PC-3 (cell line): ENCODE measurements at regions not wholly inside any gene's neighbourhood (a gene's known extent, or its start where the extent isn't known, plus 50 kb on each side); places are given as distances from the start of the nearest gene placed in this dataset.

Experiments
- ATAC-seq: fragments of 200-7000 bp; cut with Tn5 transposase; 2 replicates; pipeline ENCODE4 v1.9.1; 2020; ENCODE audit warnings: mild to moderate bottlenecking, moderate library complexity
- BruUV-seq: library from RNA; stranded (reverse); fragments of 400-500 nt; replicated peaks from 2 replicates; lab custom pipeline; 2021; lab: Mats Ljungman, UMichigan
- CTCF ChIA-PET: fragments of 300-600 bp; sonication (Branson Sonifier 250); formaldehyde crosslinking; loops from one replicate; lab custom pipeline; 2022; ENCODE audit warnings: antibody characterized with exemption; lab: Charles Lee
- POLR2A ChIA-PET: fragments of 300-600 bp; sonication (Branson Sonifier 250); formaldehyde crosslinking; loops from one replicate; lab custom pipeline; 2022; ENCODE audit warnings: antibody characterized with exemption; ENCODE audit not compliant: unreplicated experiment; lab: Charles Lee
- DNase-seq: peaks from one replicate; pipeline ENCODE4 v3.0.0-alpha.2; 2015
- H2AFZ ChIP-seq: fragments of 300-600 bp; sonication (generic); 2 replicates; pipeline ENCODE4 v1.6.0; 2016; ENCODE audit warnings: antibody characterized with exemption, low read length
- H3F3A ChIP-seq: fragments of 300-600 bp; sonication (generic); one replicate; pipeline ENCODE4 v1.6.0; 2017; ENCODE audit warnings: antibody characterized with exemption, low read length, control low read depth, mild to moderate bottlenecking; ENCODE audit not compliant: unreplicated experiment
- H3K27ac ChIP-seq: fragments of 300-600 bp; sonication (generic); 2 replicates; pipeline ENCODE4 v1.5.1; 2016; ENCODE audit warnings: mild to moderate bottlenecking, low read length
- H3K27me3 ChIP-seq: fragments of 300-600 bp; sonication (generic); 2 replicates; pipeline ENCODE4 v1.6.1; 2016; ENCODE audit warnings: low read length, mixed read lengths
- H3K36me3 ChIP-seq: fragments of 300-600 bp; sonication (generic); 2 replicates; pipeline ENCODE4 v1.6.1; 2016; ENCODE audit warnings: low read depth, mixed run types, low read length, mixed read lengths
- H3K4me1 ChIP-seq: fragments of 300-600 bp; sonication (generic); 2 replicates; pipeline ENCODE4 v1.5.1; 2016; ENCODE audit warnings: low read length; ENCODE audit not compliant: insufficient read depth
- H3K4me2 ChIP-seq: fragments of 300-600 bp; sonication (generic); 2 replicates; pipeline ENCODE4 v1.6.0; 2016; ENCODE audit warnings: low read length
- H3K4me3 ChIP-seq: fragments of 300-600 bp; sonication (generic); 2 replicates; pipeline ENCODE4 v1.5.1; 2016; ENCODE audit warnings: mild to moderate bottlenecking, low read length, mixed read lengths
- H3K79me2 ChIP-seq: fragments of 300-600 bp; sonication (generic); 2 replicates; pipeline ENCODE4 v1.6.1; 2017; ENCODE audit warnings: low read length, mixed read lengths
- H3K9ac ChIP-seq: fragments of 300-600 bp; sonication (generic); 2 replicates; pipeline ENCODE4 v1.6.0; 2016; ENCODE audit warnings: mild to moderate bottlenecking, low read length
- H3K9me2 ChIP-seq: fragments of 300-600 bp; sonication (generic); replicated peaks from 2 replicates; pipeline ENCODE4 v1.6.1; 2016; ENCODE audit warnings: mixed run types, low read length, mixed read lengths
- H3K9me3 ChIP-seq: fragments of 300-600 bp; sonication (generic); 2 replicates; pipeline ENCODE4 v1.6.1; 2016; ENCODE audit warnings: low read length, mixed read lengths
- H4K20me1 ChIP-seq: fragments of 300-600 bp; sonication (generic); 2 replicates; pipeline ENCODE4 v1.6.1; 2016; ENCODE audit warnings: low read length, mixed read lengths
- EZH2 ChIP-seq: fragments of 300-600 bp; sonication (generic); IDR thresholded peaks from one replicate; pipeline ENCODE4 v1.6.1; 2017; ENCODE audit warnings: antibody characterized with exemption, mild to moderate bottlenecking, low read length; ENCODE audit not compliant: unreplicated experiment
- EZH2phosphoT487 ChIP-seq: fragments of 300-600 bp; sonication (generic); IDR thresholded peaks from 2 replicates; pipeline ENCODE4 v1.6.1; 2018; ENCODE audit warnings: mild to moderate bottlenecking, antibody characterized with exemption, low read length, borderline replicate concordance
- intact Hi-C: fragments of 100-400 bp; cut with micrococcal nuclease; formaldehyde crosslinking; loops from 2 replicates; pipeline ENCODE4 v1.9.0; 2023
- TF ChIP-seq, protein P1 (sequence below): fragments of 300-600 bp; sonication (generic); conservative IDR thresholded peaks from 2 replicates; pipeline ENCODE4 v1.5.1; 2017; ENCODE audit warnings: antibody characterized with exemption, low read depth, mild to moderate bottlenecking, low read length

GRCh38 chr1:194917769-194918168 is 1690.5 kb downstream of the KCNT2 start:
- CTCF ChIA-PET: no interaction called here
- no peak overlapping the region for H3K27ac ChIP-seq
- H3K4me3 ChIP-seq: no peak overlapping the region
- H3K4me1 ChIP-seq: no peaks in the 10 kb centered on the region
- H3K9me2 ChIP-seq: no peaks in the 10 kb centered on the region
- no peaks in the 10 kb centered on the region for H3K27me3 ChIP-seq
- H3F3A ChIP-seq: no peaks in the 10 kb centered on the region
- TF ChIP-seq EZH2 (no peak), EZH2phosphoT487 (no peak)
- TF ChIP-seq, protein P1, sequence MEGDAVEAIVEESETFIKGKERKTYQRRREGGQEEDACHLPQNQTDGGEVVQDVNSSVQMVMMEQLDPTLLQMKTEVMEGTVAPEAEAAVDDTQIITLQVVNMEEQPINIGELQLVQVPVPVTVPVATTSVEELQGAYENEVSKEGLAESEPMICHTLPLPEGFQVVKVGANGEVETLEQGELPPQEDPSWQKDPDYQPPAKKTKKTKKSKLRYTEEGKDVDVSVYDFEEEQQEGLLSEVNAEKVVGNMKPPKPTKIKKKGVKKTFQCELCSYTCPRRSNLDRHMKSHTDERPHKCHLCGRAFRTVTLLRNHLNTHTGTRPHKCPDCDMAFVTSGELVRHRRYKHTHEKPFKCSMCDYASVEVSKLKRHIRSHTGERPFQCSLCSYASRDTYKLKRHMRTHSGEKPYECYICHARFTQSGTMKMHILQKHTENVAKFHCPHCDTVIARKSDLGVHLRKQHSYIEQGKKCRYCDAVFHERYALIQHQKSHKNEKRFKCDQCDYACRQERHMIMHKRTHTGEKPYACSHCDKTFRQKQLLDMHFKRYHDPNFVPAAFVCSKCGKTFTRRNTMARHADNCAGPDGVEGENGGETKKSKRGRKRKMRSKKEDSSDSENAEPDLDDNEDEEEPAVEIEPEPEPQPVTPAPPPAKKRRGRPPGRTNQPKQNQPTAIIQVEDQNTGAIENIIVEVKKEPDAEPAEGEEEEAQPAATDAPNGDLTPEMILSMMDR: no peak
- intact Hi-C loops: no loop called here
- no peaks in the 10 kb centered on the region for H3K36me3 ChIP-seq
- H4K20me1 ChIP-seq: no peaks in the 10 kb centered on the region
- no TSS peak for BruUV-seq
- DNase-seq (no peak), ATAC-seq (no peak)
- H3K79me2 ChIP-seq: no peaks in the 10 kb centered on the region
- no peak overlapping the region for H3K4me2 ChIP-seq
- no peak overlapping the region for H2AFZ ChIP-seq
- H3K9ac ChIP-seq: no peak overlapping the region
- H3K9me3 ChIP-seq: no peaks in the 10 kb centered on the region
- POLR2A ChIA-PET: no interaction called here

DNA sequence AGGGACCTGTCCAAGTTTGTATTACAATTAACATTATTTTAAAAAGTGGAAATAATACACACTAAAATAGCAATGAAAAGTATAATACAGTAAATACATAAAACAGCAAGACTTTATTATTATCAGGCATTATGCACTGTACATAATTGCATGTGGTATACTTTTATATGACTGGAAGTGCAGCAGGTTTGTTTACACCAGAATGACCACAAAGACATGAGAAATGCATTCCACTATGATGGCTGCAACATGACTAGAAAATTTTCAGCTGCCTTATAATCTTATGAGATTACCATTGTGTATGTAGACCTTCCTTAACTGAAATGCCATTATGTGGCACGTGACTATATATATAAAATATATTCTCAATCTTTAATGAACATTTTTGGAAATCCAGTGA is 1699.6 kb downstream of the KCNT2 start:
- Histone ChIP-seq H3F3A (no peaks in the 10 kb centered on the region), H3K4me1 (no peaks in the 10 kb centered on the region), H3K79me2 (no peaks in the 10 kb centered on the region), H3K4me2 (no peak overlapping the region), H3K27me3 (no peaks in the 10 kb centered on the region), H2AFZ (no peak overlapping the region), H3K4me3 (no peak overlapping the region), H3K9me2 (no peaks in the 10 kb centered on the region), H3K9ac (no peak overlapping the region), H3K9me3 (no peaks in the 10 kb centered on the region), H3K27ac (no peak overlapping the region), H3K36me3 (no peaks in the 10 kb centered on the region), H4K20me1 (no peaks in the 10 kb centered on the region)
- intact Hi-C loops: no loop called here
- BruUV-seq: no TSS peak
- POLR2A ChIA-PET: no interaction called here
- no peak for DNase-seq
- TF ChIP-seq EZH2 (no peak), EZH2phosphoT487 (no peak)
- TF ChIP-seq, protein P1: no peak
- CTCF ChIA-PET: no interaction called here
- ATAC-seq: no peak

- POLR2A ChIA-PET: no interaction called here
- no peaks in the 10 kb centered on the region for H3K79me2 ChIP-seq
- H3K9me3 ChIP-seq: no peaks in the 10 kb centered on the region
- BruUV-seq: no TSS peak
- H3F3A ChIP-seq: no peaks in the 10 kb centered on the region
- H3K27me3 ChIP-seq: no peaks in the 10 kb centered on the region
- intact Hi-C loops: no loop called here
- no peaks in the 10 kb centered on the region for H3K4me1 ChIP-seq
- ATAC-seq (no peak), DNase-seq (no peak)
- CTCF ChIA-PET: no interaction called here
- H3K9me2 ChIP-seq: no peaks in the 10 kb centered on the region
- H3K4me3 ChIP-seq: no peak overlapping the region
- TF ChIP-seq EZH2phosphoT487 (no peak), EZH2 (no peak)
- TF ChIP-seq, protein P1: no peak
- H4K20me1 ChIP-seq: no peaks in the 10 kb centered on the region
- no peaks in the 10 kb centered on the region for H3K36me3 ChIP-seq
- H3K9ac ChIP-seq: no peak overlapping the region
- H2AFZ ChIP-seq: no peak overlapping the region
- no peak overlapping the region for H3K4me2 ChIP-seq
- H3K27ac ChIP-seq: no peak overlapping the region
Measured at GRCh38 chr1:194903524-194903923, 1704.7 kb downstream of the KCNT2 start.
